Activated naive CD4-positive, alpha-beta T cell treated with anti-CD3 and anti-CD28 coated beads, Interleukin-2, amount 50 U/mL, for 72 hours (primary cell): ENCODE measurements at regions not wholly inside any gene's neighbourhood (a gene's known extent, or its start where the extent isn't known, plus 50 kb on each side); places are given as distances from the start of the nearest gene placed in this dataset.
"Not testable (repeated sequence)": the region's sequence is repeated elsewhere in the genome, so short reads cannot be mapped to it uniquely, and the experiment has no call there.

ENCODE experiments used
- ATAC-seq, 2 donors: fragments of 150-1000 bp; cut with Tn5 transposase; 2 replicates each; pipeline ENCODE4 v1.10.0; 2021; ENCODE audit warnings: mild to moderate bottlenecking in 2 of 2, moderate library complexity in 2 of 2
- DNase-seq, 2 donors: peaks; one replicate each; pipeline ENCODE4 v3.0.0; 2021 to 2022; ENCODE audit warnings: low spot score in 2 of 2
- H3K27ac Mint-ChIP-seq, 2 donors: one replicate each; pipeline ENCODE4 v1.8.0; 2022; ENCODE audit warnings: mild to moderate bottlenecking in 2 of 2, mixed read lengths in 2 of 2
- H3K36me3 Mint-ChIP-seq, 2 donors: one replicate each; pipeline ENCODE4 v1.8.0; 2022; ENCODE audit warnings: mixed read lengths in 2 of 2
- H3K9me3 Mint-ChIP-seq, 2 donors: one replicate each; pipeline ENCODE4 v1.8.0; 2022; ENCODE audit warnings: mixed read lengths in 2 of 2

- Mint-ChIP-seq H3K9me3 (peaks cover 10 to 32% of the 10 kb centered on the region in 2 donors), H3K27ac (no peak overlapping the region), H3K36me3 (no peaks in the 10 kb centered on the region)
- no peak for ATAC-seq
- no peak for DNase-seq
These were observed 317.6 kb upstream of the KLF4 start for GRCh38 chr9:107807183-107807582.

- DNase-seq (no peak), ATAC-seq (no peak)
- Mint-ChIP-seq H3K36me3 (no peaks in the 10 kb centered on the region), H3K9me3 (peaks cover 10 to 32% of the 10 kb centered on the region in 2 donors), H3K27ac (no peak overlapping the region)
These were observed 315.6 kb upstream of the KLF4 start for GRCh38 chr9:107805201-107805600.

GRCh38 chr9:107794259-107794658 is 304.7 kb upstream of the KLF4 start:
- H3K9me3 Mint-ChIP-seq: peaks cover 0 to 3% of the 10 kb centered on the region in 2 donors
- H3K36me3 Mint-ChIP-seq: no peaks in the 10 kb centered on the region
- no peak for ATAC-seq
- H3K27ac Mint-ChIP-seq: no peak overlapping the region
- DNase-seq: no peak

GRCh38 chr9:107793541-107793940 is 304.0 kb upstream of the KLF4 start:
- DNase-seq (no peak), ATAC-seq (no peak)
- Mint-ChIP-seq H3K27ac (no peak overlapping the region), H3K36me3 (no peaks in the 10 kb centered on the region), H3K9me3 (peaks cover 0 to 8% of the 10 kb centered on the region in 2 donors)

- peaks cover 0 to 10% of the 10 kb centered on the region in 2 donors for H3K9me3 Mint-ChIP-seq
- no peak overlapping the region for H3K27ac Mint-ChIP-seq
- ATAC-seq (no peak), DNase-seq (no peak)
- no peaks in the 10 kb centered on the region for H3K36me3 Mint-ChIP-seq
These were observed 303.0 kb upstream of the KLF4 start for GRCh38 chr9:107792596-107792995.

- no peaks in the 10 kb centered on the region for H3K36me3 Mint-ChIP-seq
- no peak for DNase-seq
- peaks cover 0 to 10% of the 10 kb centered on the region in 2 donors for H3K9me3 Mint-ChIP-seq
- no peak for ATAC-seq
- H3K27ac Mint-ChIP-seq: no peak overlapping the region
These were observed 302.4 kb upstream of the KLF4 start for GRCh38 chr9:107792006-107792405.

- Mint-ChIP-seq H3K27ac (no peak overlapping the region), H3K9me3 (peaks cover 0 to 10% of the 10 kb centered on the region in 2 donors), H3K36me3 (no peaks in the 10 kb centered on the region)
- ATAC-seq (peak in 1 of 2 donors; percentile 28), DNase-seq (no peak)
These were observed 299.6 kb upstream of the KLF4 start for GRCh38 chr9:107789001-107789700.

- Mint-ChIP-seq H3K27ac (no peak overlapping the region), H3K9me3 (peaks cover 0 to 7% of the 10 kb centered on the region in 2 donors), H3K36me3 (no peaks in the 10 kb centered on the region)
- no peak for ATAC-seq
- no peak for DNase-seq
These were observed 297.0 kb upstream of the KLF4 start for GRCh38 chr9:107786561-107786960.

- H3K9me3 Mint-ChIP-seq: peaks cover 0 to 7% of the 10 kb centered on the region in 2 donors
- no peak for DNase-seq
- no peaks in the 10 kb centered on the region for H3K36me3 Mint-ChIP-seq
- no peak overlapping the region for H3K27ac Mint-ChIP-seq
- ATAC-seq: no peak
These were observed 294.8 kb upstream of the KLF4 start for GRCh38 chr9:107784235-107784958.

GRCh38 chr9:107782789-107783188 is 293.2 kb upstream of the KLF4 start:
- Mint-ChIP-seq H3K36me3 (no peaks in the 10 kb centered on the region), H3K9me3 (no peaks in the 10 kb centered on the region), H3K27ac (no peak overlapping the region)
- no peak for DNase-seq
- ATAC-seq: no peak

- H3K36me3 Mint-ChIP-seq: no peaks in the 10 kb centered on the region
These were observed 292.8 kb upstream of the KLF4 start for GRCh38 chr9:107782381-107782780.

GRCh38 chr9:107780960-107781359 is 291.4 kb upstream of the KLF4 start:
- no peaks in the 10 kb centered on the region for H3K9me3 Mint-ChIP-seq
- no peaks in the 10 kb centered on the region for H3K36me3 Mint-ChIP-seq
- no peak for ATAC-seq
- DNase-seq: no peak
- no peak overlapping the region for H3K27ac Mint-ChIP-seq

More at GRCh38 chr9:107782381-107782780, 292.8 kb upstream of the KLF4 start:
- no peaks in the 10 kb centered on the region for H3K9me3 Mint-ChIP-seq
- DNase-seq (no peak), ATAC-seq (no peak)
- no peak overlapping the region for H3K27ac Mint-ChIP-seq

- H3K9me3 Mint-ChIP-seq: no peaks in the 10 kb centered on the region
- no peak overlapping the region for H3K27ac Mint-ChIP-seq
- ATAC-seq (no peak), DNase-seq (no peak)
- H3K36me3 Mint-ChIP-seq: no peaks in the 10 kb centered on the region
These were observed 290.2 kb upstream of the KLF4 start for GRCh38 chr9:107779731-107780130.

GRCh38 chr9:107778661-107779060 is 289.1 kb upstream of the KLF4 start:
- ATAC-seq (no peak), DNase-seq (no peak)
- Mint-ChIP-seq H3K9me3 (no peaks in the 10 kb centered on the region), H3K36me3 (no peaks in the 10 kb centered on the region), H3K27ac (peak overlapping the region in 1 of 2 donors; percentile 18)

GRCh38 chr9:107774099-107774498 is 284.5 kb upstream of the KLF4 start:
- ATAC-seq, H3K9me3 Mint-ChIP-seq, DNase-seq, H3K27ac Mint-ChIP-seq, H3K36me3 Mint-ChIP-seq: not testable (repeated sequence)

- Mint-ChIP-seq H3K9me3 (peaks cover 0 to 5% of the 10 kb centered on the region in 2 donors), H3K27ac (no peak overlapping the region), H3K36me3 (no peaks in the 10 kb centered on the region)
- ATAC-seq (no peak), DNase-seq (no peak)
These were observed 283.4 kb upstream of the KLF4 start for GRCh38 chr9:107772988-107773387.

GRCh38 chr9:107770716-107771115 is 281.1 kb upstream of the KLF4 start:
- Mint-ChIP-seq H3K9me3 (peaks cover 0 to 5% of the 10 kb centered on the region in 2 donors), H3K36me3 (no peaks in the 10 kb centered on the region), H3K27ac (no peak overlapping the region)
- DNase-seq: no peak
- ATAC-seq: no peak

GRCh38 chr9:107768224-107768623 is 278.7 kb upstream of the KLF4 start:
- ATAC-seq (no peak), DNase-seq (no peak)
- H3K9me3 Mint-ChIP-seq: peaks cover 9 to 11% of the 10 kb centered on the region in 2 donors
- H3K27ac Mint-ChIP-seq: no peak overlapping the region
- H3K36me3 Mint-ChIP-seq: no peaks in the 10 kb centered on the region
